GM19463 (cell line): ENCODE measurements at regions not wholly inside any gene's neighbourhood (a gene's known extent, or its start where the extent isn't known, plus 50 kb on each side); places are given as distances from the start of the nearest gene placed in this dataset.

ENCODE experiments used
- ATAC-seq: cut with Tn5 transposase; IDR thresholded peaks from one replicate; pipeline ENCODE4 v1.9.1; 2021; ENCODE audit warnings: mild to moderate bottlenecking, moderate library complexity; ENCODE audit not compliant: unreplicated experiment

GRCh38 chr7:125412890-125413665 is 483.5 kb upstream of the POT1 start:
- ATAC-seq = no peak

GRCh38 chr7:125409921-125410320 is 480.3 kb upstream of the POT1 start:
- no peak for ATAC-seq

- no peak for ATAC-seq
These were observed 476.5 kb upstream of the POT1 start for GRCh38 chr7:125406111-125406510.

- no peak for ATAC-seq
These were observed 469.8 kb upstream of the POT1 start for GRCh38 chr7:125399408-125399807.

GRCh38 chr7:125396466-125397151 is 467.0 kb upstream of the POT1 start:
- ATAC-seq = no peak

- ATAC-seq = no peak
These were observed 462.3 kb upstream of the POT1 start for GRCh38 chr7:125391921-125392320.

GRCh38 chr7:125390981-125391380 is 461.4 kb upstream of the POT1 start:
- ATAC-seq = no peak

GRCh38 chr7:125386211-125386610 is 456.6 kb upstream of the POT1 start:
- ATAC-seq = no peak

- ATAC-seq = no peak
These were observed 453.7 kb upstream of the POT1 start for GRCh38 chr7:125383324-125383723.

- no peak for ATAC-seq
These were observed 452.8 kb upstream of the POT1 start for GRCh38 chr7:125382401-125382800.

- ATAC-seq = no peak
These were observed 446.3 kb upstream of the POT1 start for GRCh38 chr7:125375942-125376341.

- ATAC-seq = no peak
These were observed 440.9 kb upstream of the POT1 start for GRCh38 chr7:125370502-125370901.

- no peak for ATAC-seq
These were observed 434.2 kb upstream of the POT1 start for GRCh38 chr7:125363873-125364272.

- ATAC-seq = no peak
These were observed 429.0 kb upstream of the POT1 start for GRCh38 chr7:125358551-125359167.

- ATAC-seq = no peak
These were observed 428.2 kb upstream of the POT1 start for GRCh38 chr7:125357676-125358455.

GRCh38 chr7:125355899-125356298 is 426.3 kb upstream of the POT1 start:
- peak; percentile 67 for ATAC-seq

- no peak for ATAC-seq
These were observed 417.6 kb upstream of the POT1 start for GRCh38 chr7:125347269-125347668.

GRCh38 chr7:125338110-125338509 is 408.5 kb upstream of the POT1 start:
- ATAC-seq = no peak

- no peak for ATAC-seq
These were observed 406.7 kb upstream of the POT1 start for GRCh38 chr7:125336326-125336725.

GRCh38 chr7:125326666-125327255 is 397.1 kb upstream of the POT1 start:
- no peak for ATAC-seq

- no peak for ATAC-seq
These were observed 386.8 kb upstream of the POT1 start for GRCh38 chr7:125316466-125316865.
